IPS DF 6.9 (cell line): ENCODE measurements at regions not wholly inside any gene's neighbourhood (a gene's known extent, or its start where the extent isn't known, plus 50 kb on each side); places are given as distances from the start of the nearest gene placed in this dataset.

Source experiments
- DNase-seq: peaks from one replicate; pipeline ENCODE4 v3.0.0-alpha.2; 2013; ENCODE audit warnings: low read depth, low spot score
- H3K27ac ChIP-seq: one replicate; pipeline ENCODE4 v1.5.1; 2013; ENCODE audit warnings: low read length, control low read depth
- H3K27me3 ChIP-seq: 2 replicates; pipeline ENCODE4 v1.6.1; 2013; ENCODE audit warnings: mild to moderate bottlenecking, low read length; ENCODE audit not compliant: control insufficient read depth, insufficient read depth
- H3K36me3 ChIP-seq: 2 replicates; pipeline ENCODE4 v1.6.1; 2013; ENCODE audit warnings: low read length; ENCODE audit not compliant: control insufficient read depth, insufficient read depth
- H3K4me1 ChIP-seq: 2 replicates; pipeline ENCODE4 v1.6.1; 2013; ENCODE audit warnings: low read length; ENCODE audit not compliant: control insufficient read depth, insufficient read depth
- H3K4me3 ChIP-seq: 2 replicates; pipeline ENCODE4 v1.5.1; 2013; ENCODE audit warnings: mild to moderate bottlenecking, low read length
- H3K9me3 ChIP-seq: 2 replicates; pipeline ENCODE4 v1.6.1; 2013; ENCODE audit warnings: low read length, inconsistent platforms; ENCODE audit not compliant: control insufficient read depth, insufficient read depth
- WGBS: extraction: QIAGEN DNeasy Blood & Tissue Kit; methylation state at CpG from one replicate; pipeline ENCODE4 v1.1.7; 2013; ENCODE audit warnings: mixed read lengths, missing lambda C conversion rate; ENCODE audit not compliant: insufficient read length, insufficient coverage; 5-methylcytosine and 5-hydroxymethylcytosine counted together

DNA sequence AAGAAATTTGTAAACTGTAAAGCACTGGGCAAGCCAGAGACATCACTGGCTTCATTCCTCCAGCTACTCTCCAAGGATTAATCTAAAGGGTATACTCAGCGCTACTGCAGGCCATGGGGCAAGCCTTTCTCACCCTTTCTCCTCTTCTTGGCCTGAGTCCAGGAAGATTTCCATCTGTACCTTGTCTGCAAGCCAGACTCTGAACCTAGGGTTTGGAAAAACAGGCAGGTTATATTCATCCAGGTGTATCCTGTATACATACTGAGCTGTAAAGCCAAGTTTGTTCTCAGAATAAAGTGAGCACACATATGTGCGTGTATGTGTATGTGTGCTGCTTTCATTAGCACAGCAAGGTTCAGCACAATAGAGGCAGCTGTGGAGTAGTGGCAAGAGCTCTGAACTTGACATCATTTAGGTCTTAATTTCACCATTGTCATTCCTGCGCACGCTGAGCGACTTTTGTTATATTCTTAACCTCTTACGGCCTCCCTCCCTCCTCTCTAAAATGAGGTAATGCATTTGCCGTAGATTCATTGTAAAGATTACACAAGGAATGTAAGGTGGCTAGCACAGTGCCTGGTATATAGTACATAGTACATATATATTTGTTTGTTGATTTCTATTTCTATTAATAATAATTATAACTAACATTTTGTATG is 128.1 kb upstream of the JUN start:
- H3K27me3 ChIP-seq, result no peaks in the 10 kb centered on the region
- H3K4me3 ChIP-seq, result no peak overlapping the region
- no peak overlapping the region for H3K27ac ChIP-seq
- DNase-seq, result no peak
- no peaks in the 10 kb centered on the region for H3K4me1 ChIP-seq
- H3K9me3 ChIP-seq, result no peaks in the 10 kb centered on the region
- no CpG with 5 or more reads among the region's 7 CpGs for WGBS
- H3K36me3 ChIP-seq, result no peaks in the 10 kb centered on the region

DNA sequence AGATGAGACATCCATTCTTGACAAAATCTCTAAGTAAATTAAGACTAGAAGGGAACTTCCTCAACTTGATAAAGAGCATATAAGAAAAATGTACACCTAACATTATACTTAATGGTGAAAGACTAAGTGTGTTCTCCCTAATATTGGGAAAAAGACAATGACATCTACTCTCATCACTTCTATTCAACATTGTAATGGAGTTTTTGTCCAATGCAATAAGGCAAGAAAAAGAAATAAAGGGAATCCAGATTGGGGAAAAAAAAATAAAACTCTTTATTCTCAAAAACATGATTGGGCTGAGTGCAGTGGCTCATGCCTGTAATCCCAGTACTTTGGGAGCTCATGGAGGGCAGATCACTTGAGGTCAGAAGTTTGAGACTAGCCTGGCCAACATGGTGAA is 131.1 kb upstream of the JUN start:
- Histone ChIP-seq H3K4me3 (no peak overlapping the region), H3K36me3 (no peaks in the 10 kb centered on the region), H3K9me3 (no peaks in the 10 kb centered on the region), H3K27me3 (no peaks in the 10 kb centered on the region), H3K4me1 (no peaks in the 10 kb centered on the region), H3K27ac (no peak overlapping the region)
- DNase-seq, result no peak

DNA sequence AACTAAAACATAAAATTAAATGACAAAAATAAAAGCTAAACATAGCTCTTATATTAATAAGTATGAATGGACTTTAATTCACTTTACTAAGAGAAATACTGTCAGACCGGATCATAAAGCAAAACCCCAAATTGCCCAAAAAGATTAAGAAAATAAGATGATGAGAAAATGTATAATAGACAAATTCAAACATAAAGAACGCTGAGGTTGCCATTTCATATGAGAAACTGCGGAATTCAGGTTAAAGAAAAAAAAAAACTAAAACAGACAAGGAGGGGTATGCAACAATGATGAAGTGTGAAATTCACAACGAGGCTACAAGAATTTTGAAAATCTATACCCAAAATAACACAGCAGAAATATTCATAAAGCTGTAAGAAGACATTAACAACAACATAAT is 133.6 kb upstream of the JUN start:
- no peaks in the 10 kb centered on the region for H3K36me3 ChIP-seq
- H3K4me3 ChIP-seq, result no peak overlapping the region
- no peaks in the 10 kb centered on the region for H3K27me3 ChIP-seq
- H3K4me1 ChIP-seq, result no peaks in the 10 kb centered on the region
- H3K27ac ChIP-seq, result no peak overlapping the region
- WGBS, result no CpG with 5 or more reads among the region's 4 CpGs
- no peaks in the 10 kb centered on the region for H3K9me3 ChIP-seq
- DNase-seq, result no peak

DNA sequence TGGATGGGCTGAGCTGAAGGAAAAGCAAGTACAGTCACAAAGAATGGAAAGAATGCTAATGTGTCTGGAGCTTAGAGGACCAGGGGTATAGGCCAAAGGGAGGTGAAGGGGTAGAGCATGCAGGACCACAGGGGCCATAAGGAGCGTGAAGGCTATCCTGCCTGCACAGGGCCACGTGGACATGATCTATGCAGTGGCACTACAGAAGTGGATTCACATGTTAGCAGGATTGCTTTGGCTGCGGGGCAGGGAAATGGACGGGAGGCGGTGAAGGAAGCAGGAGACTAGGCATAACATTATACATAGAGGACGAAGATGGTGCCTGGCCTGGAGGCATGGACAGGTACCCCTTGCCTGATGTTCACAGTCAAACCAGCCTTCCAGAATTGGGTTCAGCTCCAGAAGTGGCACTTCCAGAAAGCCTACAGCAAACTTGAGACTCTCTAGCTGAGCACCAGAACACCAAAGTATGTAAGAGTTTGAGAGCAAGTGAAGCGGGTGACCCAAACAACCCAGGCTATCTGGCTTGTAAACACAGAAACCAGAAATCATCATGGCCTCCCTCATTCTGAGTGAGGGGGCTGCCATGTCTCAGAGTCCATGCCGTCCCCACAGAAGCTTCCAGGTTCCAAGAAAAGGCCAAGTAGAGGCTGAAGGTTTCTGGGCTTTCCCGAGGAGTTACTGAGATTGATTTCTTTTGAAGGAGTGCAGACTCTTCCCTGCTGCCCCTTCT is 135.5 kb upstream of the JUN start:
- H3K9me3 ChIP-seq, result no peaks in the 10 kb centered on the region
- DNase-seq, result no peak
- WGBS, result no CpG with 5 or more reads among the region's 9 CpGs
- H3K36me3 ChIP-seq, result no peaks in the 10 kb centered on the region
- no peaks in the 10 kb centered on the region for H3K27me3 ChIP-seq
- H3K4me1 ChIP-seq, result no peaks in the 10 kb centered on the region
- H3K27ac ChIP-seq, result no peak overlapping the region
- no peak overlapping the region for H3K4me3 ChIP-seq

DNA sequence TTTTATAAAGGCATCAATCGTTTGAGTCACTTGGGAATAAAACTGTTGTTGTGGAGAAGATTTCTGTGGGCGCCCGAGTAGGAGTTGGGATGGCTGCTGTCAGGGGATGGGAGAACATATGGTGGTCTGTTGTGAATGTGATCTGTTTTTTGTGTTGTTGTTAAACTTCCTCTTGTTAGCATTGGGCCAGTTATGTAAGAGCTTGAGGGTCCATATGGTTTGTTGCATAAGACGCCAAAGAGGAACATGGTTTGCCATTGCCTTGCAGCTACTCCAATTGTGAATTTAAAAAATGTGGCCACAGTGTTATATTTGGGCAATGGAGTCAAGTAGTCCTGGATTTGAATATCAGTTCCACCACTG is 136.1 kb upstream of the JUN start:
- DNase-seq, result no peak
- Histone ChIP-seq H3K36me3 (no peaks in the 10 kb centered on the region), H3K9me3 (no peaks in the 10 kb centered on the region), H3K27me3 (no peaks in the 10 kb centered on the region), H3K4me3 (no peak overlapping the region), H3K27ac (no peak overlapping the region), H3K4me1 (no peaks in the 10 kb centered on the region)
- WGBS, result no CpG with 5 or more reads among the region's 4 CpGs

DNA sequence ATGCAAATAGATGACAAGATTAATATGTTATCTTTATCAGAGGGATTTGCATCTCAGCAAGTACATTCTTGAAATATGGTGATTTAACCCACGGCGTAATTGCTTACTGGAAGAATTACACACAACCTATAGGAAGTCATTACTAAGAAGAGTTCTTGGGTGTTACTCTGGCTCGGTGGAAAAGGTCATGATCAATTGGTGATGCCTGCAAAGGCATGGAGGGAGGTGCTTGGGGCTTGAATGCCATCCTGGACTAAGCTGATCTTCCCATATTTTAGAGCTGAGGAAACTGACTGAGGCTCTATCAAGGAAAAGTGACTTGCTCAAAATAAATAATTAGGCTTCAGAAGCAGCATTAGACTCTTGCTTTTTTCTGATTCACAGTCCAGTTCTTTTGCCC is 137.5 kb upstream of the JUN start:
- Histone ChIP-seq H3K27ac (no peak overlapping the region), H3K9me3 (no peaks in the 10 kb centered on the region), H3K4me3 (no peak overlapping the region), H3K27me3 (no peaks in the 10 kb centered on the region), H3K36me3 (no peaks in the 10 kb centered on the region), H3K4me1 (no peaks in the 10 kb centered on the region)
- DNase-seq, result no peak
- WGBS, result no CpG with 5 or more reads among the region's 3 CpGs

DNA sequence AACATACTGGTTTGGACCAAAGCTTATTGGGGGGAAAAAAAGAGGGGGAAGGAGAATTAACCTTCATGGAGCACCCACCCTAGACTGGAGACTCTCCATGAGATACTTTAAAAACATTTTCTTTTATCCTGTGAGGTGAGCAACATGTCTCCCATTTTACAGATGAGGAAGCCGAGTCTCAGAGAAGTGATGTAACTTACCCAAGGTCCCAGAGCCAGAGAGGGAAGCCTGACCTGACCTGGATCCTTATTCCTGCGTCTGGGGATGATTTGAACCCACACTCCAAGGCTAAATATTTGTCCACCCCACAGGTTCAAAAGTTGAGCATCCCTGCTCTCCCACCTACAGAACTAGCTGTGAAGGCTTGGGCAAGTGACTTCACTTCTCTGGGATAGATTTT is 137.9 kb upstream of the JUN start:
- Histone ChIP-seq H3K4me1 (no peaks in the 10 kb centered on the region), H3K36me3 (no peaks in the 10 kb centered on the region), H3K4me3 (no peak overlapping the region), H3K9me3 (no peaks in the 10 kb centered on the region), H3K27ac (no peak overlapping the region), H3K27me3 (no peaks in the 10 kb centered on the region)
- no peak for DNase-seq
- WGBS, result no CpG with 5 or more reads among the region's 2 CpGs

DNA sequence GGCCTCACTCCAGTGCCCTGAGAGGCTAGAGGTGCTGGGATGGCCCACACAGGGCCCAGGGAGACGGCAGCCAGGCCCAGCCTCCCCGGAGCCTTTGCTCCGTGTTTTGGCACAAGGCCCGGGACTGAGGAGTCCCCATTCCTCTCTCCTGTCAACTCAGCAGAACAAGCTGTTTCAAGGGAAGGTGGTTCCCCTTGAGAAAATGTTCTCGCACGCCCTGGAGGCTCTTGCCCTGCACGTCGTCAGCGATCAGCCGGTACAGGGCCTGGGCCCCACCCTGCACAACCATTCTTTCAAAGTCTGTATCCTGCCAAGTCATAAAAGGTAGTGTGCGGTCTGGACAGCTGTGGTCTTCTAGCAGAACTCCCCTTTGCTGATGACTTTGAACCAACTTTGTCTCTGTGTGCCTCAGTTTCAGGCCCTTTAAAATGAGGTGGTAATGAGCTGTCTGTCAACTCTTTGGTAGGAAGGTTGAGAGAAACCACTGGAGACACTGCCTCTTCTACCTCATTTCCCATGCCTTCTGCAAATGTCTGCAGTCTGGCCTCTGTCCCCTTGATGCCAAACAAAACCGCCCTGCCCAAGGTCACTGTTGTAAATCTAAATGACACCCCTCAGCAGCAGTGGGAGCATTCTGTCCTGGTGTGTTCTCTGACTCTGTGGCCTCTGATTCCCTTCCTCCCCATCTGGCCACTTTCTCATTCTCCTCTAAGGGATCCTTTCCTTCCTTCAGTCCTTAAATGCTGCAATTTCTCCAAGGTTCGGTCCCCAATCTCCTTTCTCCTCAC is 138.6 kb upstream of the JUN start:
- Histone ChIP-seq H3K4me1 (no peaks in the 10 kb centered on the region), H3K9me3 (no peaks in the 10 kb centered on the region), H3K36me3 (no peaks in the 10 kb centered on the region), H3K4me3 (no peak overlapping the region), H3K27ac (no peak overlapping the region), H3K27me3 (no peaks in the 10 kb centered on the region)
- no CpG with 5 or more reads among the region's 13 CpGs for WGBS
- no peak for DNase-seq

DNA sequence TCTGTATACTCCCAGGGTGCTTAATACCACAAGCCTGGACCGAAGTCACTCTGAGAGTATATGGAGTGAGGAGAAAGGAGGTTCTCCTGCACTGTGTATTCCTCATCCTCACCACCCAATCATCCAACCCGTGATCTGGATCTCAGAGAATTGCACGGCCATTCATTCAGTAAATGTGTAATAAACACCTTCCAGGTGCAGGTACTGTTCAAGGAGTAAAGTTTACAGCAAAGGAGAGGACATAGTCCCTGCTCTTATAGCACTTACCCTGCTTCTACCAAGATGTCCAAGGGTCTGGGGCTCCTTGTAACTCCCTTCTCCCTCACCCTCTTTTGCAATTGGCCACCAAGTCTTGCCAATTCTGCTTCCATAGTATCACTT is 139.2 kb upstream of the JUN start:
- Histone ChIP-seq H3K4me1 (no peaks in the 10 kb centered on the region), H3K27ac (no peak overlapping the region), H3K27me3 (no peaks in the 10 kb centered on the region), H3K9me3 (no peaks in the 10 kb centered on the region), H3K4me3 (no peak overlapping the region), H3K36me3 (no peaks in the 10 kb centered on the region)
- DNase-seq, result no peak
- no CpG with 5 or more reads among the region's 3 CpGs for WGBS

DNA sequence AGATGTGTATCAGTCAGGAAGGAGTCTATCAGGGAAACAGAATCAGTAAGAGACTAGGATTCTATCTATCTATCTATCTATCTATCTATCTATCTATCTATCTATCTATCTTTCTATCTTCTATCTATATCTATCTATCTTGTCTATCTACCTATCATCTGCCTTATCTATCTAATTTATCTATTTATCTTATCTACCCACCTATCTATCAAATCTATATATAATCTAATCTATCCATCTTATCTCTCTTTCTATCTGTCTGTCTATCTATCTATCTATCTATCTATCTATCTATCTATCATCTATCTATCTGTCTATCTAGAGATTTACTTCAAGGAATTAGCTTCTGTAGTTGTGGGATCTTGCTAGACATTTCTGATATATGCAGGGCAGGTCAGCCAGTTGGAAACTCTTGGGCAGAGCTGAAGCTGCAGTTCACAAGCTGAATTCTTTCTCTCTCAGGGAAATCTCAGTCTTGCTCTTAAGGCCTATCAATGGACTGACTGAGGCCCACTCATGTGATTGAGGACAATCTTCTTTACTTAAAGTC is 140.2 kb upstream of the JUN start:
- Histone ChIP-seq H3K9me3 (no peaks in the 10 kb centered on the region), H3K4me1 (no peaks in the 10 kb centered on the region), H3K27ac (no peak overlapping the region), H3K36me3 (no peaks in the 10 kb centered on the region), H3K27me3 (no peaks in the 10 kb centered on the region), H3K4me3 (no peak overlapping the region)
- DNase-seq, result no peak
